ENCODE measurements at regions not wholly inside any gene's neighbourhood (a gene's known extent, or its start where the extent isn't known, plus 50 kb on each side); places are given as distances from the start of the nearest gene placed in this dataset.
"Not testable (repeated sequence)": the region's sequence is repeated elsewhere in the genome, so short reads cannot be mapped to it uniquely, and the experiment has no call there.

DNA sequence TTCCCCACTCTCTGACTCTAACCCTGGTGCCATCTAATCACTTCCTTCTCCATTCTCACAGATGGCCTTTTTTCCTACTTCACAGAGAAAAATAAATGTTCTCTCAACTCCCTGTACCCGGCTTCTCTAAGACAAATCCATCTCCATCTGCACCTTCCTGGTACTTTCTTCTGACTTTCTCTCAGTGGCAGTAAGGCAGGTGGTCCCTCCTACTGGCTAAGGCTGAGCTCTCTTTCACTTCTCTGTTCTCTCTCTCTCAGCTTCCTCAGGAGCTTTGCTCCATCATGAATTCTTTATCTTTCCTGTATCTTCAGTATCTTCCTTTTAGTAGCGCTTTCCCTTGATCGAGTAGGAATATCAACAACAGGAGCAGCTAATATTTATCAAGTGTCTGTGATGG lies 421.6 kb downstream of the TMEM135 start:
- Histone ChIP-seq H3K4me3 (ENCODE audit: low read length in 2 of 2) (no peak overlapping the region), H3K27ac (ENCODE audit: low read depth in 2 of 2, low read length in 2 of 2) (no peak overlapping the region), H3K9me3 (ENCODE audit: control insufficient read depth in 2 of 2, low read length in 2 of 2) (no peaks in the 10 kb centered on the region), H3K27me3 (ENCODE audit: control insufficient read depth in 2 of 2, insufficient read depth in 2 of 2, low read length in 2 of 2) (no peaks in the 10 kb centered on the region), H3K9ac (ENCODE audit: low read depth in 1 of 2, low read length in 2 of 2) (no peak overlapping the region), H3K36me3 (ENCODE audit: control insufficient read depth in 2 of 2, insufficient read depth in 2 of 2, low read length in 2 of 2) (no peaks in the 10 kb centered on the region), H3K4me1 (ENCODE audit: control insufficient read depth in 2 of 2, insufficient read depth in 2 of 2, low read length in 2 of 2) (no peaks in the 10 kb centered on the region)

- no peaks in the 10 kb centered on the region for H3K27me3 ChIP-seq (ENCODE audit: control insufficient read depth in 2 of 2, insufficient read depth in 2 of 2, low read length in 2 of 2)
- H3K36me3 ChIP-seq (ENCODE audit: control insufficient read depth in 2 of 2, insufficient read depth in 2 of 2, low read length in 2 of 2) = no peaks in the 10 kb centered on the region
- no peaks in the 10 kb centered on the region for H3K9me3 ChIP-seq (ENCODE audit: control insufficient read depth in 2 of 2, low read length in 2 of 2)
- H3K4me1 ChIP-seq (ENCODE audit: control insufficient read depth in 2 of 2, insufficient read depth in 2 of 2, low read length in 2 of 2) = no peaks in the 10 kb centered on the region
- H3K4me3 ChIP-seq (ENCODE audit: low read length in 2 of 2) = no peak overlapping the region
- H3K9ac ChIP-seq (ENCODE audit: low read depth in 1 of 2, low read length in 2 of 2) = no peak overlapping the region
- no peak overlapping the region for H3K27ac ChIP-seq (ENCODE audit: low read depth in 2 of 2, low read length in 2 of 2)
Observed at GRCh38 chr11:87456499-87456898, 418.8 kb downstream of the TMEM135 start.

GRCh38 chr11:87455180-87455579 lies 417.4 kb downstream of the TMEM135 start:
- Histone ChIP-seq H3K9ac (ENCODE audit: low read depth in 1 of 2, low read length in 2 of 2) (no peak overlapping the region), H3K4me3 (ENCODE audit: low read length in 2 of 2) (no peak overlapping the region), H3K9me3 (ENCODE audit: control insufficient read depth in 2 of 2, low read length in 2 of 2) (no peaks in the 10 kb centered on the region), H3K27ac (ENCODE audit: low read depth in 2 of 2, low read length in 2 of 2) (no peak overlapping the region), H3K36me3 (ENCODE audit: control insufficient read depth in 2 of 2, insufficient read depth in 2 of 2, low read length in 2 of 2) (no peaks in the 10 kb centered on the region), H3K4me1 (ENCODE audit: control insufficient read depth in 2 of 2, insufficient read depth in 2 of 2, low read length in 2 of 2) (no peaks in the 10 kb centered on the region), H3K27me3 (ENCODE audit: control insufficient read depth in 2 of 2, insufficient read depth in 2 of 2, low read length in 2 of 2) (no peaks in the 10 kb centered on the region)

GRCh38 chr11:87454241-87454640 lies 416.5 kb downstream of the TMEM135 start:
- H3K9ac ChIP-seq (ENCODE audit: low read depth in 1 of 2, low read length in 2 of 2) = no peak overlapping the region
- no peaks in the 10 kb centered on the region for H3K36me3 ChIP-seq (ENCODE audit: control insufficient read depth in 2 of 2, insufficient read depth in 2 of 2, low read length in 2 of 2)
- no peaks in the 10 kb centered on the region for H3K9me3 ChIP-seq (ENCODE audit: control insufficient read depth in 2 of 2, low read length in 2 of 2)
- H3K27me3 ChIP-seq (ENCODE audit: control insufficient read depth in 2 of 2, insufficient read depth in 2 of 2, low read length in 2 of 2) = no peaks in the 10 kb centered on the region
- no peaks in the 10 kb centered on the region for H3K4me1 ChIP-seq (ENCODE audit: control insufficient read depth in 2 of 2, insufficient read depth in 2 of 2, low read length in 2 of 2)
- H3K4me3 ChIP-seq (ENCODE audit: low read length in 2 of 2) = no peak overlapping the region
- no peak overlapping the region for H3K27ac ChIP-seq (ENCODE audit: low read depth in 2 of 2, low read length in 2 of 2)

- no peak overlapping the region for H3K9ac ChIP-seq (ENCODE audit: low read depth in 1 of 2, low read length in 2 of 2)
- H3K4me3 ChIP-seq (ENCODE audit: low read length in 2 of 2) = no peak overlapping the region
- H3K4me1 ChIP-seq (ENCODE audit: control insufficient read depth in 2 of 2, insufficient read depth in 2 of 2, low read length in 2 of 2) = no peaks in the 10 kb centered on the region
- H3K9me3 ChIP-seq (ENCODE audit: control insufficient read depth in 2 of 2, low read length in 2 of 2) = no peaks in the 10 kb centered on the region
- no peaks in the 10 kb centered on the region for H3K27me3 ChIP-seq (ENCODE audit: control insufficient read depth in 2 of 2, insufficient read depth in 2 of 2, low read length in 2 of 2)
- no peak overlapping the region for H3K27ac ChIP-seq (ENCODE audit: low read depth in 2 of 2, low read length in 2 of 2)
- no peaks in the 10 kb centered on the region for H3K36me3 ChIP-seq (ENCODE audit: control insufficient read depth in 2 of 2, insufficient read depth in 2 of 2, low read length in 2 of 2)
Observed at GRCh38 chr11:87453531-87454089, 415.9 kb downstream of the TMEM135 start.

GRCh38 chr11:87452025-87452424 lies 414.3 kb downstream of the TMEM135 start:
- not testable (repeated sequence) for H3K27me3 ChIP-seq (ENCODE audit: control insufficient read depth in 2 of 2, insufficient read depth in 2 of 2, low read length in 2 of 2); H3K4me3 ChIP-seq (ENCODE audit: low read length in 2 of 2); H3K9me3 ChIP-seq (ENCODE audit: control insufficient read depth in 2 of 2, low read length in 2 of 2); H3K4me1 ChIP-seq (ENCODE audit: control insufficient read depth in 2 of 2, insufficient read depth in 2 of 2, low read length in 2 of 2); H3K9ac ChIP-seq (ENCODE audit: low read depth in 1 of 2, low read length in 2 of 2); H3K27ac ChIP-seq (ENCODE audit: low read depth in 2 of 2, low read length in 2 of 2); H3K36me3 ChIP-seq (ENCODE audit: control insufficient read depth in 2 of 2, insufficient read depth in 2 of 2, low read length in 2 of 2)

- Histone ChIP-seq H3K27ac (ENCODE audit: low read depth in 2 of 2, low read length in 2 of 2) (no peak overlapping the region), H3K27me3 (ENCODE audit: control insufficient read depth in 2 of 2, insufficient read depth in 2 of 2, low read length in 2 of 2) (no peaks in the 10 kb centered on the region), H3K4me3 (ENCODE audit: low read length in 2 of 2) (no peak overlapping the region), H3K4me1 (ENCODE audit: control insufficient read depth in 2 of 2, insufficient read depth in 2 of 2, low read length in 2 of 2) (no peaks in the 10 kb centered on the region), H3K9me3 (ENCODE audit: control insufficient read depth in 2 of 2, low read length in 2 of 2) (no peaks in the 10 kb centered on the region), H3K9ac (ENCODE audit: low read depth in 1 of 2, low read length in 2 of 2) (no peak overlapping the region), H3K36me3 (ENCODE audit: control insufficient read depth in 2 of 2, insufficient read depth in 2 of 2, low read length in 2 of 2) (no peaks in the 10 kb centered on the region)
Observed at GRCh38 chr11:87451395-87451794, 413.7 kb downstream of the TMEM135 start.

DNA sequence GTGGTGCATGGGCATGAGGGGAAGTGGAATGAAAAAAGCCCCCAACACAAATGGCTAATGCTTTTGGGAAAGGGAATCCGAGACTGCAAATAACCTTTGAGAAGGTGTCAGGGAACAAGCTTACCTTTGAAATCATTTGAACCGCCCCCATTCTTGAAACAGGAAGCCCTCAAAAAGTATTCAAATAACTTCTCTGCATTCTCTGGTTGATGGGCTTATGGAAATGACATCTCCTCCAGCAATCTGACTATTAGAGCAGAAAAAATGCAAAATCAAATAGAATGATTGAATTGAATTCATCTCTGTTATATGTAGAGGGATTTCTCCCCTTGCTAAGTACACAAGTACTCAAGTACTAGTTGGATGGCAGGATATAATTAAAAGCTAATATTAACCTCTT lies 409.9 kb downstream of the TMEM135 start:
- Histone ChIP-seq H3K9ac (ENCODE audit: low read depth in 1 of 2, low read length in 2 of 2) (no peak overlapping the region), H3K4me1 (ENCODE audit: control insufficient read depth in 2 of 2, insufficient read depth in 2 of 2, low read length in 2 of 2) (no peaks in the 10 kb centered on the region), H3K9me3 (ENCODE audit: control insufficient read depth in 2 of 2, low read length in 2 of 2) (no peaks in the 10 kb centered on the region), H3K36me3 (ENCODE audit: control insufficient read depth in 2 of 2, insufficient read depth in 2 of 2, low read length in 2 of 2) (no peaks in the 10 kb centered on the region), H3K4me3 (ENCODE audit: low read length in 2 of 2) (no peak overlapping the region), H3K27me3 (ENCODE audit: control insufficient read depth in 2 of 2, insufficient read depth in 2 of 2, low read length in 2 of 2) (no peaks in the 10 kb centered on the region), H3K27ac (ENCODE audit: low read depth in 2 of 2, low read length in 2 of 2) (no peak overlapping the region)

GRCh38 chr11:87444993-87445392 lies 407.3 kb downstream of the TMEM135 start:
- Histone ChIP-seq H3K27ac (ENCODE audit: low read depth in 2 of 2, low read length in 2 of 2) (no peak overlapping the region), H3K27me3 (ENCODE audit: control insufficient read depth in 2 of 2, insufficient read depth in 2 of 2, low read length in 2 of 2) (no peaks in the 10 kb centered on the region), H3K9ac (ENCODE audit: low read depth in 1 of 2, low read length in 2 of 2) (no peak overlapping the region), H3K4me1 (ENCODE audit: control insufficient read depth in 2 of 2, insufficient read depth in 2 of 2, low read length in 2 of 2) (no peaks in the 10 kb centered on the region), H3K9me3 (ENCODE audit: control insufficient read depth in 2 of 2, low read length in 2 of 2) (no peaks in the 10 kb centered on the region), H3K36me3 (ENCODE audit: control insufficient read depth in 2 of 2, insufficient read depth in 2 of 2, low read length in 2 of 2) (no peaks in the 10 kb centered on the region), H3K4me3 (ENCODE audit: low read length in 2 of 2) (no peak overlapping the region)

DNA sequence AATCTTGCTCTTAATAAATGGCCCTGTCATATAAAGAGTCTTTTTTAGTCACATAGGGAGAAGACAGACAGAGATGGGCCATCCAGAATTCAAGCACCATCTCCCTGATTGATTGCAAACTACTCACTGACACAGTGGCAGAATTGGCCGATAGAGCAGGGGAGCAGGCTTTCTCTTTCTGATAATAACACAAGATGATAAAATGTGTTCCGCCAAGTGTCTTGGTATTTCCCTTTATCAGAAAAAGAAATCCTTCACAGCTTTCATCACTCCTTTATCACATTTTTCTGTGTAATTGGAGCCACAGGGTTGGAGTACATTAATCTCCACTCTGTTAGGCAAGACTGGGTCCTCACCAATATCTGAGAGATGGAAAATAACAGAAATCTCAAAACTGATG lies 406.0 kb downstream of the TMEM135 start:
- no peak overlapping the region for H3K4me3 ChIP-seq (ENCODE audit: low read length in 2 of 2)
- no peaks in the 10 kb centered on the region for H3K36me3 ChIP-seq (ENCODE audit: control insufficient read depth in 2 of 2, insufficient read depth in 2 of 2, low read length in 2 of 2)
- no peak overlapping the region for H3K27ac ChIP-seq (ENCODE audit: low read depth in 2 of 2, low read length in 2 of 2)
- H3K27me3 ChIP-seq (ENCODE audit: control insufficient read depth in 2 of 2, insufficient read depth in 2 of 2, low read length in 2 of 2) = no peaks in the 10 kb centered on the region
- H3K9me3 ChIP-seq (ENCODE audit: control insufficient read depth in 2 of 2, low read length in 2 of 2) = no peaks in the 10 kb centered on the region
- no peaks in the 10 kb centered on the region for H3K4me1 ChIP-seq (ENCODE audit: control insufficient read depth in 2 of 2, insufficient read depth in 2 of 2, low read length in 2 of 2)
- H3K9ac ChIP-seq (ENCODE audit: low read depth in 1 of 2, low read length in 2 of 2) = no peak overlapping the region

All from mucosa of rectum (tissue), 2 donors.